GM12872 (cell line): ENCODE measurements at regions not wholly inside any gene's neighbourhood (a gene's known extent, or its start where the extent isn't known, plus 50 kb on each side); places are given as distances from the start of the nearest gene placed in this dataset.

Experiments used
- TF ChIP-seq, protein P1 (sequence below): IDR thresholded peaks from 3 replicates; pipeline ENCODE4 v1.5.1; 2011; ENCODE audit warnings: low read depth, mild to moderate bottlenecking, low read length, moderate library complexity; ENCODE audit not compliant: insufficient read depth

DNA sequence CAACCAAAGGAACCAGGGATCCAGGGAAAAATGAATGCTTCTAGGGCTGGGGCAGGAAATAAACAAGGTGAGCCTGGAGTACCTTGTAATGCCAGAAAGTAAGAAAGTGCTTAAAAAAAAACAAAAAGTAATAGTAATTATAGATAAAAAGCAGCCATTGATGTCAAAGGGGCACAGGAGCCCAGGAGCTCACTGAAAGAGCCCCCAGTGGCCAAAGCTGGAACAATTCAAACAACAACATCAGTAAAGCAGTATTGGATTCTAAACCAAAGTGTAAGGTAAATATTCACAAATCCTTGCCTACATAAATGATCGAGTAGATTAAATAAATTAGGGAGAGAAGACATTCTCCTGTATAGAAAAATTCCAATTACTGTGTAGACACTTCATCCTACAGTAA is 114.3 kb upstream of the ARL4C start:
- TF ChIP-seq, protein P1, sequence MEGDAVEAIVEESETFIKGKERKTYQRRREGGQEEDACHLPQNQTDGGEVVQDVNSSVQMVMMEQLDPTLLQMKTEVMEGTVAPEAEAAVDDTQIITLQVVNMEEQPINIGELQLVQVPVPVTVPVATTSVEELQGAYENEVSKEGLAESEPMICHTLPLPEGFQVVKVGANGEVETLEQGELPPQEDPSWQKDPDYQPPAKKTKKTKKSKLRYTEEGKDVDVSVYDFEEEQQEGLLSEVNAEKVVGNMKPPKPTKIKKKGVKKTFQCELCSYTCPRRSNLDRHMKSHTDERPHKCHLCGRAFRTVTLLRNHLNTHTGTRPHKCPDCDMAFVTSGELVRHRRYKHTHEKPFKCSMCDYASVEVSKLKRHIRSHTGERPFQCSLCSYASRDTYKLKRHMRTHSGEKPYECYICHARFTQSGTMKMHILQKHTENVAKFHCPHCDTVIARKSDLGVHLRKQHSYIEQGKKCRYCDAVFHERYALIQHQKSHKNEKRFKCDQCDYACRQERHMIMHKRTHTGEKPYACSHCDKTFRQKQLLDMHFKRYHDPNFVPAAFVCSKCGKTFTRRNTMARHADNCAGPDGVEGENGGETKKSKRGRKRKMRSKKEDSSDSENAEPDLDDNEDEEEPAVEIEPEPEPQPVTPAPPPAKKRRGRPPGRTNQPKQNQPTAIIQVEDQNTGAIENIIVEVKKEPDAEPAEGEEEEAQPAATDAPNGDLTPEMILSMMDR = peak; percentile 48; the same call in 2 of the 3 replicates

DNA sequence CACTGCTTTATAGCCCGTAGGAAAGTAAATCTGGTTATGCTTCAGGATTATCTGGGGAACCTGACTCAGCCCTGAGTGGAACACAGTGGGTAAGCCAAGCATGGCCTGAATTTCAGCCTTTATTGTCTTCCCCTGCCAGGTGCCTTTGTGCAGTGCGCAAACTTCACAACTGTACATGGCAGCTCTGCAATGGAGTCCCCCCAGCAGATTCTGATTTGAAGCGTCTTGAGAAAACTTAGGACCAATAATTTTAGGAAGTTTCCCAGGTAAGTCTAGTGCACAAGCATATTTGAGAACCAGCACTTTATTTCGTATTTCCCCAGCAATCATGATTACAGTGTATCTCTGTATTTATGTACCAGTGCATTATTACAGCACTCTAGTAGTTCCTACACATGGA is 112.1 kb upstream of the ARL4C start:
- TF ChIP-seq, protein P1 = no peak

DNA sequence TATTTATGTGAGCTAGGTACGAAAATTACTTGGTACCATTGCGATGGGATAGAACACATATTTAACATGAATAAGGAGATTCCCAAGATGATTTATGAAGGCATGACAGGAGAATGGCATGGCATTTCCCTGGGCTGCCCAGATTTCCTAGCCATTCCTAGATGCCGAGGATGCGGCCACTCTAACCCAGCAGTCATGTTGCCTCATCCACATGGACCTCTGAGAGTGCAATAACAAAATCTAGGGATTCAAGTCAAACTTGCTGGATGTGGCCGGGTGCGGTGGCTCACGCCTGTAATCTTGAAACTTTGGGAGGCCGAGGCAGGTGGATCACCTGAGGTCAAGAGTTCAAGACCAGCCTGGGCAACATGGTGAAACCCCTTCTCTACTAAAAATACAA is 110.8 kb upstream of the ARL4C start:
- TF ChIP-seq, protein P1 = no peak

DNA sequence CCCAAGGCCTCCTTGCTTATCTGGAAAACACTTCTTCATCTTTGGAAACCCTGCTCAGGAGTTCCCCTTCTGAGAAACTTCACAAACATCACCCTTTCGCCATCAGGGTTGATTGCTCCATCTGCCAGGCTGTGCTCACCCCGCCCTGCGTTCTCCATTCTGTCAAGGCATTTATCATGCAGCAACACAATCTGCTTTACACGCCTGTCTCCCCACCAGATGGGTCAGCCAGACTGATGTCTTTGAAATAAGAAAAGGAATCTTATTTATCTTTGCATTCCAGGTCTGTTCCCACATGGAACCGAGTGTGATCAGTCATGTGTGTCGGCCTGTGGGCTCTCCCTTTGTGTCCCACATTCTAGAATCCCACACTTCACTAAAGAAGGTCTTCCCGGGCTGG is 110.0 kb upstream of the ARL4C start:
- TF ChIP-seq, protein P1 = no peak

DNA sequence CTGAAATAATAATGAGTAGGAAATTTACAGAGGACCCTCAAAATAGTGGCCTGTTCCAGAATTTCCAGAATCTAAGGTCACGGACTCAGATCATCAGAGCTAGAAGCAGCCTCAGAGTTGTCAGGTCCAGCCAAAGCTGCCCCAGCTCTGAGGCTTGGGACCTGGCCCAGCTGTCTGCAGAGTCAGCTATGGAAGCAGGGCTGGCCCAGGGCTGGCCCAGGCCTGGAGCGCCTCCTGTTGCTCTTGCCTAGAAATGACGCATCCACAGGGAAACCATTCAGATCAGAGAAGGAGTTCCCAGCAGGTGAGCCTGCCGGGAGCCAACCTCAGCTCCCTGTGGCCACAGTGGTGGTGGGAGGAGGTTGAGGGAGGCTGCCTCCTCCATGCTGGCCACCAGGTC is 106.7 kb upstream of the ARL4C start:
- TF ChIP-seq, protein P1 = peak; percentile 14; the same call in 1 of the 3 replicates

DNA sequence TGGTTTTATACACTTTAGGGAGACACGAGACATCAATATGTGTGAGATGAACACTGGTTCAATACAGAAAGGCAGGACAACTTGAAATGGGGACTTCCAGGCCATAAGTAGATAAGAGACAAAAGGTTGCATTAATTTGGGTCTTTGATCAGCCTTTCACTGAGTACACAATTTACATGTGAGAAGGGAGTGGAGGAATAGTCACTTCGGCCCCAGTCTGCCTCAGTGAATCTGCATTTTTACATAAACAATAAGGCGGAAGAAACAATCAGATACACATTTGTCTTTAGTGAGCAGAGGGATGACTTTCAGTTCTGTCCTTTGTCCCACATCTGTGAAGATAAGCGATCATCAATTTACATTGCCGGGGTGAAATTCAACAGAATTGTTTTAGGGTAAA is 104.3 kb upstream of the ARL4C start:
- TF ChIP-seq, protein P1 = no peak

DNA sequence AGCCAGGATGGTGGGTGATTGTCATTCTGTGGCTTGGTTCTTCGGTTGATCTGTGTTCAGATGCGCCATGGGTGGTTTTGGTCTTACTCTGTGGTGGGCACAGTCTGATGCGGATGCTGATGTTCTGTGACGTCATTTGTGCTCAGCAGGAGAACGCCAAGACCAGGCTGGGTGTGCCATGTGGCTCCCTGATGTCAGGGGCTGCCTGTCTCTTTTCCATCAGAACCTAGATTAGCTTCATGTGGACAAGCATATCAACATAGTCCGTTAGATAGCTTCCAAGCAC is 100.6 kb upstream of the ARL4C start:
- TF ChIP-seq, protein P1 = no peak

DNA sequence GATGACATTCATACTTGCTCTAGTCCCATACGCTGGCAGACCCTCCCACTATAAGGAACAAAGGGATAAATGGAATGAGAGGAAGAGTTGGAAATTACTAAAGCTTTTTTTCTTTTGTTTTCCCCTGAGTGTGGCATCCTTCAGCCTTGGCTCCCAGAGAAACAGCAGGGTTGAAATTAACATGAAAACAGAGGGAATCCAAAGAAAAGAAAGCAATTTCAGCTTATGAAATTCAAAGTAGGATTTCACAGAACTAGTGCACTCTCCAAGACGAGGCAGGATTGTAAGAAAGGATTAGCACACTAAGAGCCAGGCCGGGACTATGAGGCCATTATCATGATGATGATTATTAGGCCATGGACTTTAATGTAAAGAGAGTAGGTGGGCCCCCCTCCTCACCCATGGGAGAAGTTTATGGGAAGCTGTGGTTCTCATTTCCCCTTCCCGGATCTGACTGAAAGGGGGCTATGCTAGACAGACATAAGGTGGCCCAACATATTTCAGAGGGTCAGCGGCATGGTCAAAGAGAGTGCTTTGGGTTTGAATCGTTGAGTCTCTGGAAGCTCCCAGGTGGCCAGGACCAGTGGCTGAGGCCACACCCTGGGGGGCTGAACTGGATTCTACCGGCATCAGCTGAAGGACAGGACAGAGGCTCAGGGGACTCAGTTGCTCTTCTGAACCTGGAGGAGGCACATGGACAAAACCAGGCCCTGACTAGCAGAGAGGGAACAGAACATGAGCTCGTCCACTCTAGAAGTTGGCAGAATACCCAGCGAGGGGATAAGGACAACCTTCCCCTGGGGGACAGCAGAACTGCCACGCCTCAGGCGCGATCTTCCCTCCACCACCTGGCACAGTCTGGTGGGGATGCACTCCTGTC is 100.1 kb upstream of the ARL4C start:
- TF ChIP-seq, protein P1 = no peak
